GM23338 (cell line): ENCODE measurements at regions not wholly inside any gene's neighbourhood (a gene's known extent, or its start where the extent isn't known, plus 50 kb on each side); places are given as distances from the start of the nearest gene placed in this dataset.

Source experiments
- CREB1 ChIP-seq: fragments of 250-450 bp; sonication (Bioruptor Pico); IDR thresholded peaks from 2 replicates; pipeline ENCODE4 v1.5.0; 2020; ENCODE audit warnings: low read depth, mild to moderate bottlenecking, moderate library complexity
- EZH2 ChIP-seq: fragments of 200-600 bp; sonication (generic); IDR thresholded peaks from one replicate; pipeline ENCODE4 v1.8.0; 2017; ENCODE audit warnings: antibody characterized with exemption, mild to moderate bottlenecking, low read depth; ENCODE audit not compliant: unreplicated experiment
- EZH2phosphoT487 ChIP-seq: fragments of 200-600 bp; sonication (generic); IDR thresholded peaks from one replicate; pipeline ENCODE4 v1.8.1; 2018; ENCODE audit warnings: antibody characterized with exemption; ENCODE audit not compliant: unreplicated experiment
- JUNB ChIP-seq: IDR thresholded peaks from one replicate; pipeline ENCODE4 v1.6.1; 2016; ENCODE audit warnings: antibody characterized with exemption; ENCODE audit not compliant: unreplicated experiment
- NANOG ChIP-seq: IDR thresholded peaks from 2 replicates; pipeline ENCODE4 v1.6.1; 2016; ENCODE audit warnings: antibody characterized with exemption, borderline replicate concordance
- POLR2AphosphoS5 ChIP-seq: IDR thresholded peaks from 2 replicates; pipeline ENCODE4 v1.6.1; 2016; ENCODE audit warnings: antibody characterized with exemption, low read depth
- STAT1 ChIP-seq: IDR thresholded peaks from one replicate; pipeline ENCODE4 v1.6.1; 2016; ENCODE audit warnings: antibody characterized with exemption; ENCODE audit not compliant: unreplicated experiment
- ZNF114 ChIP-seq: fragments of 250-450 bp; sonication (Bioruptor Pico); IDR thresholded peaks from 2 replicates; pipeline ENCODE4 v1.5.0; 2020; ENCODE audit warnings: mild to moderate bottlenecking, moderate library complexity
- ZNF331 ChIP-seq: fragments of 250-450 bp; sonication (Bioruptor Pico); IDR thresholded peaks from 2 replicates; pipeline ENCODE4 v1.5.0; 2020; ENCODE audit warnings: low read depth, mild to moderate bottlenecking, moderate library complexity
- TF ChIP-seq, protein P1 (sequence below), 2 experiments: fragments of 200-600 bp in 1 of 2; sonication (generic) in 1 of 2; conservative IDR thresholded peaks; 2 replicates each; pipeline versions ENCODE4 v1.5.1 to v1.6.1; 2016 to 2017; ENCODE audit warnings: antibody characterized with exemption in 2 of 2, low read depth in 2 of 2, mild to moderate bottlenecking in 2 of 2, moderate library complexity in 1 of 2
- TF ChIP-seq, protein P2 (sequence below): IDR thresholded peaks from one replicate; pipeline ENCODE4 v1.6.1; 2018; ENCODE audit warnings: antibody characterized with exemption; ENCODE audit not compliant: unreplicated experiment
- TF ChIP-seq, protein P3 (sequence below): IDR thresholded peaks from 2 replicates; pipeline ENCODE4 v1.6.1; 2016; ENCODE audit warnings: antibody characterized with exemption

DNA sequence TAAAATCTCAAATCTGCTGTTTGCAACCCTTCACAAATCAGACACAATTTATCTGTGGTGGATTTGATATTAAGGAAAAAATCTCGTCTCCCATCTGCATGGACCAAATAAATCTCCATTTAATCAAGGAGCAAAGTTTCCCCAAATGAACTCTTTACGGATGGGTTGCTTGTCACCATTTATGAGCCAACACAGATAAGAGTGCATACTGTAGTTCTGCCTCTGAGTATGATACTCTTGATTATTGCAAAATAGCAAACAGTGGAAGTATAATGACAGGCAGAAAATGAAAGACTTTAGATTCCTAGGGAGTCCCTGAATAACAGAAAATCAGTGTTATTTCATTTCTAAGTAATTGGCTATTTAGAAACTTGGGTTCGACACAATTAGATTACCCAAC is 1395.9 kb downstream of the FAM181B start:
- TF ChIP-seq, protein P1, sequence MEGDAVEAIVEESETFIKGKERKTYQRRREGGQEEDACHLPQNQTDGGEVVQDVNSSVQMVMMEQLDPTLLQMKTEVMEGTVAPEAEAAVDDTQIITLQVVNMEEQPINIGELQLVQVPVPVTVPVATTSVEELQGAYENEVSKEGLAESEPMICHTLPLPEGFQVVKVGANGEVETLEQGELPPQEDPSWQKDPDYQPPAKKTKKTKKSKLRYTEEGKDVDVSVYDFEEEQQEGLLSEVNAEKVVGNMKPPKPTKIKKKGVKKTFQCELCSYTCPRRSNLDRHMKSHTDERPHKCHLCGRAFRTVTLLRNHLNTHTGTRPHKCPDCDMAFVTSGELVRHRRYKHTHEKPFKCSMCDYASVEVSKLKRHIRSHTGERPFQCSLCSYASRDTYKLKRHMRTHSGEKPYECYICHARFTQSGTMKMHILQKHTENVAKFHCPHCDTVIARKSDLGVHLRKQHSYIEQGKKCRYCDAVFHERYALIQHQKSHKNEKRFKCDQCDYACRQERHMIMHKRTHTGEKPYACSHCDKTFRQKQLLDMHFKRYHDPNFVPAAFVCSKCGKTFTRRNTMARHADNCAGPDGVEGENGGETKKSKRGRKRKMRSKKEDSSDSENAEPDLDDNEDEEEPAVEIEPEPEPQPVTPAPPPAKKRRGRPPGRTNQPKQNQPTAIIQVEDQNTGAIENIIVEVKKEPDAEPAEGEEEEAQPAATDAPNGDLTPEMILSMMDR (conservative IDR thresholded peaks at IDR 0.05; ENCODE audit: low read depth in 2 of 2), result no peak
- TF ChIP-seq POLR2AphosphoS5 (no peak), EZH2 (no peak), EZH2phosphoT487 (no peak), CREB1 (CRISPR knock-in tag) (no peak), JUNB (no peak), STAT1 (no peak), ZNF331 (CRISPR knock-in tag) (no peak), ZNF114 (no peak), NANOG (no peak)
- TF ChIP-seq, protein P2, sequence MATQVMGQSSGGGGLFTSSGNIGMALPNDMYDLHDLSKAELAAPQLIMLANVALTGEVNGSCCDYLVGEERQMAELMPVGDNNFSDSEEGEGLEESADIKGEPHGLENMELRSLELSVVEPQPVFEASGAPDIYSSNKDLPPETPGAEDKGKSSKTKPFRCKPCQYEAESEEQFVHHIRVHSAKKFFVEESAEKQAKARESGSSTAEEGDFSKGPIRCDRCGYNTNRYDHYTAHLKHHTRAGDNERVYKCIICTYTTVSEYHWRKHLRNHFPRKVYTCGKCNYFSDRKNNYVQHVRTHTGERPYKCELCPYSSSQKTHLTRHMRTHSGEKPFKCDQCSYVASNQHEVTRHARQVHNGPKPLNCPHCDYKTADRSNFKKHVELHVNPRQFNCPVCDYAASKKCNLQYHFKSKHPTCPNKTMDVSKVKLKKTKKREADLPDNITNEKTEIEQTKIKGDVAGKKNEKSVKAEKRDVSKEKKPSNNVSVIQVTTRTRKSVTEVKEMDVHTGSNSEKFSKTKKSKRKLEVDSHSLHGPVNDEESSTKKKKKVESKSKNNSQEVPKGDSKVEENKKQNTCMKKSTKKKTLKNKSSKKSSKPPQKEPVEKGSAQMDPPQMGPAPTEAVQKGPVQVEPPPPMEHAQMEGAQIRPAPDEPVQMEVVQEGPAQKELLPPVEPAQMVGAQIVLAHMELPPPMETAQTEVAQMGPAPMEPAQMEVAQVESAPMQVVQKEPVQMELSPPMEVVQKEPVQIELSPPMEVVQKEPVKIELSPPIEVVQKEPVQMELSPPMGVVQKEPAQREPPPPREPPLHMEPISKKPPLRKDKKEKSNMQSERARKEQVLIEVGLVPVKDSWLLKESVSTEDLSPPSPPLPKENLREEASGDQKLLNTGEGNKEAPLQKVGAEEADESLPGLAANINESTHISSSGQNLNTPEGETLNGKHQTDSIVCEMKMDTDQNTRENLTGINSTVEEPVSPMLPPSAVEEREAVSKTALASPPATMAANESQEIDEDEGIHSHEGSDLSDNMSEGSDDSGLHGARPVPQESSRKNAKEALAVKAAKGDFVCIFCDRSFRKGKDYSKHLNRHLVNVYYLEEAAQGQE, result no peak
- TF ChIP-seq, protein P3, sequence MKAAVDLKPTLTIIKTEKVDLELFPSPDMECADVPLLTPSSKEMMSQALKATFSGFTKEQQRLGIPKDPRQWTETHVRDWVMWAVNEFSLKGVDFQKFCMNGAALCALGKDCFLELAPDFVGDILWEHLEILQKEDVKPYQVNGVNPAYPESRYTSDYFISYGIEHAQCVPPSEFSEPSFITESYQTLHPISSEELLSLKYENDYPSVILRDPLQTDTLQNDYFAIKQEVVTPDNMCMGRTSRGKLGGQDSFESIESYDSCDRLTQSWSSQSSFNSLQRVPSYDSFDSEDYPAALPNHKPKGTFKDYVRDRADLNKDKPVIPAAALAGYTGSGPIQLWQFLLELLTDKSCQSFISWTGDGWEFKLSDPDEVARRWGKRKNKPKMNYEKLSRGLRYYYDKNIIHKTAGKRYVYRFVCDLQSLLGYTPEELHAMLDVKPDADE, result no peak
